Activated CD4-positive, alpha-beta memory T cell treated with anti-CD3 and anti-CD28 coated beads for 36 hours (primary cell): ENCODE measurements at regions not wholly inside any gene's neighbourhood (a gene's known extent, or its start where the extent isn't known, plus 50 kb on each side); places are given as distances from the start of the nearest gene placed in this dataset.

Source experiments
- CTCF ChIA-PET: fragments of 350-600 bp; sonication (Branson Sonifier 250); formaldehyde crosslinking; loops from one replicate; lab custom pipeline; 2021; ENCODE audit warnings: antibody characterized with exemption, inconsistent platforms; lab: Charles Lee
- POLR2A ChIA-PET: fragments of 350-600 bp; sonication (Branson Sonifier 250); formaldehyde crosslinking; loops from one replicate; lab custom pipeline; 2021; ENCODE audit warnings: antibody characterized with exemption; lab: Charles Lee
- DNase-seq: peaks from one replicate; pipeline ENCODE4 v3.0.0-alpha.2; 2020
- H3K27ac Mint-ChIP-seq: one replicate; pipeline ENCODE4 v1.8.0; 2021; ENCODE audit warnings: mixed read lengths
- H3K27me3 Mint-ChIP-seq: one replicate; pipeline ENCODE4 v1.8.0; 2021; ENCODE audit warnings: mixed read lengths
- H3K36me3 Mint-ChIP-seq: one replicate; pipeline ENCODE4 v1.8.0; 2021; ENCODE audit warnings: mixed read lengths
- H3K4me1 Mint-ChIP-seq: one replicate; pipeline ENCODE4 v1.8.0; 2021; ENCODE audit warnings: low read depth, mixed read lengths
- H3K4me3 Mint-ChIP-seq: one replicate; pipeline ENCODE4 v1.8.0; 2021; ENCODE audit warnings: mild to moderate bottlenecking, mixed read lengths
- H3K9me3 Mint-ChIP-seq: one replicate; pipeline ENCODE4 v1.8.0; 2021; ENCODE audit warnings: mixed read lengths
- intact Hi-C: fragments of 100-400 bp; cut with micrococcal nuclease; formaldehyde crosslinking; loops from one replicate; pipeline ENCODE4 v1.15.1; 2023

GRCh38 chr3:135779590-135780235 lies 185.8 kb upstream of the PPP2R3A start:
- no peak for DNase-seq
- H3K4me3 Mint-ChIP-seq, result no peak overlapping the region
- ChIA-PET POLR2A (no interaction called here), CTCF (no interaction called here)
- no peaks in the 10 kb centered on the region for H3K4me1 Mint-ChIP-seq
- no peak overlapping the region for H3K27ac Mint-ChIP-seq
- no peaks in the 10 kb centered on the region for H3K9me3 Mint-ChIP-seq
- intact Hi-C loops, result no loop called here
- no peaks in the 10 kb centered on the region for H3K27me3 Mint-ChIP-seq
- no peaks in the 10 kb centered on the region for H3K36me3 Mint-ChIP-seq

- intact Hi-C loops, result no loop called here
- POLR2A ChIA-PET, result no interaction called here
- no peaks in the 10 kb centered on the region for H3K9me3 Mint-ChIP-seq
- H3K27ac Mint-ChIP-seq, result no peak overlapping the region
- no peak overlapping the region for H3K4me3 Mint-ChIP-seq
- no peaks in the 10 kb centered on the region for H3K4me1 Mint-ChIP-seq
- no peak for DNase-seq
- no peaks in the 10 kb centered on the region for H3K27me3 Mint-ChIP-seq
- H3K36me3 Mint-ChIP-seq, result no peaks in the 10 kb centered on the region
- CTCF ChIA-PET, result no interaction called here
These were observed 184.3 kb upstream of the PPP2R3A start for GRCh38 chr3:135781026-135781815.

DNA sequence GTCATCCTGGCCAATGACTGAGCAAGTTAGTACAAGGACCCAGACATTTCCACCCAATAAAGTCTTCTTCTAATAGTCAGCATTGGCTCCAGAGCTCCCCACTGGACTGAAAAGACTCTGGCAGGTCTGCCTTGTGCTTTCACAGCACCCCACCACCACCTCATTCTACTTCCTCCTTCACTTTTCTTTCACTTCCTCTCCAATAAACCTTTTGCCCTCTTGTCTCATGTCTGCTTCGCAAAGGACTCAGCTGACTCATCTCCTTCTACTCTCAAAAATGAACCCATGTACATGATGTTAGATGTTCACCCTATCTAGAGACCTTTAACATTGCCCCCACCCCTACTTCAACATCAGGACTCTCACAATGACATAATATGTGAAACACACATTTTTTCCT lies 181.0 kb upstream of the PPP2R3A start:
- CTCF ChIA-PET, result no interaction called here
- POLR2A ChIA-PET, result no interaction called here

DNA sequence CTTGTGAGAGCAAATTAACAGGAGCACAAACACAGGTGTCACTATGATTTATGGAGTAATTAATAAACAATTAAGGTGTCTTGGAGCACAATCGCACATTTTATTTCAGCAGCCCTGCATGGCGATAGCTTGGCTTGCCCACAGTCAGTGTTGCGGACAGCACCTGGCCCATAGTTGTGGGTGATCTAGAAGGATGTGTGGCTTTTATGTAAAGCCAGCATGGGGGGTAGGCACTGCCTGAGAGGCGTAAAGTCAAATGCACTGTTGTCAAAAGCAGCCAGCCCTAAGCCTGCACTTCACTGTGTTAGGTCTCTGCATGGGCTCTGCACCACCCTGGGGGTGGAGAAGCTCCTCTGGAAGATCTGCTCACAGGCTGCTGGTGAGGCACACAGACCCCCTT lies 177.4 kb upstream of the PPP2R3A start:
- DNase-seq, result no peak
- Mint-ChIP-seq H3K4me1 (no peaks in the 10 kb centered on the region), H3K27ac (no peak overlapping the region), H3K4me3 (no peak overlapping the region), H3K9me3 (no peaks in the 10 kb centered on the region), H3K27me3 (no peaks in the 10 kb centered on the region), H3K36me3 (no peaks in the 10 kb centered on the region)
- intact Hi-C loops, result no loop called here
- ChIA-PET CTCF (no interaction called here), POLR2A (no interaction called here)

More for the DNA sequence above, 181.0 kb upstream of the PPP2R3A start:
- intact Hi-C loops, result no loop called here
- H3K36me3 Mint-ChIP-seq, result no peaks in the 10 kb centered on the region
- no peak for DNase-seq
- no peaks in the 10 kb centered on the region for H3K4me1 Mint-ChIP-seq
- H3K27ac Mint-ChIP-seq, result no peak overlapping the region
- H3K27me3 Mint-ChIP-seq, result no peaks in the 10 kb centered on the region
- H3K9me3 Mint-ChIP-seq, result no peaks in the 10 kb centered on the region
- H3K4me3 Mint-ChIP-seq, result no peak overlapping the region

- Mint-ChIP-seq H3K27me3 (no peaks in the 10 kb centered on the region), H3K36me3 (no peaks in the 10 kb centered on the region), H3K4me3 (no peak overlapping the region), H3K9me3 (no peaks in the 10 kb centered on the region), H3K4me1 (no peaks in the 10 kb centered on the region), H3K27ac (no peak overlapping the region)
- POLR2A ChIA-PET, result no interaction called here
- intact Hi-C loops, result no loop called here
- CTCF ChIA-PET, result interaction anchor here (0.6 kb wide), 1 partner anchor 451 kb away, joined by 3 read pairs; no protein-coding TSS in a partner anchor
- no peak for DNase-seq
These were observed 176.6 kb upstream of the PPP2R3A start for GRCh38 chr3:135788978-135789377.

- POLR2A ChIA-PET, result no interaction called here
- CTCF ChIA-PET, result no interaction called here
- intact Hi-C loops, result no loop called here
- Mint-ChIP-seq H3K27ac (no peak overlapping the region), H3K9me3 (no peaks in the 10 kb centered on the region), H3K36me3 (no peaks in the 10 kb centered on the region), H3K4me1 (no peaks in the 10 kb centered on the region), H3K27me3 (no peaks in the 10 kb centered on the region), H3K4me3 (no peak overlapping the region)
- DNase-seq, result no peak
These were observed 173.4 kb upstream of the PPP2R3A start for GRCh38 chr3:135792174-135792573.

- H3K27me3 Mint-ChIP-seq, result no peaks in the 10 kb centered on the region
- ChIA-PET POLR2A (no interaction called here), CTCF (no interaction called here)
- intact Hi-C loops, result no loop called here
- DNase-seq, result no peak
- no peaks in the 10 kb centered on the region for H3K36me3 Mint-ChIP-seq
- no peak overlapping the region for H3K27ac Mint-ChIP-seq
- no peaks in the 10 kb centered on the region for H3K9me3 Mint-ChIP-seq
- no peak overlapping the region for H3K4me3 Mint-ChIP-seq
- no peaks in the 10 kb centered on the region for H3K4me1 Mint-ChIP-seq
These were observed 172.6 kb upstream of the PPP2R3A start for GRCh38 chr3:135792858-135793475.

GRCh38 chr3:135800071-135800549 lies 165.4 kb upstream of the PPP2R3A start:
- H3K27ac Mint-ChIP-seq, result no peak overlapping the region
- CTCF ChIA-PET, result no interaction called here
- no peak overlapping the region for H3K4me3 Mint-ChIP-seq
- H3K4me1 Mint-ChIP-seq, result no peaks in the 10 kb centered on the region
- H3K9me3 Mint-ChIP-seq, result no peaks in the 10 kb centered on the region
- no peaks in the 10 kb centered on the region for H3K36me3 Mint-ChIP-seq
- POLR2A ChIA-PET, result no interaction called here
- DNase-seq, result no peak
- no peaks in the 10 kb centered on the region for H3K27me3 Mint-ChIP-seq
- intact Hi-C loops, result no loop called here

DNA sequence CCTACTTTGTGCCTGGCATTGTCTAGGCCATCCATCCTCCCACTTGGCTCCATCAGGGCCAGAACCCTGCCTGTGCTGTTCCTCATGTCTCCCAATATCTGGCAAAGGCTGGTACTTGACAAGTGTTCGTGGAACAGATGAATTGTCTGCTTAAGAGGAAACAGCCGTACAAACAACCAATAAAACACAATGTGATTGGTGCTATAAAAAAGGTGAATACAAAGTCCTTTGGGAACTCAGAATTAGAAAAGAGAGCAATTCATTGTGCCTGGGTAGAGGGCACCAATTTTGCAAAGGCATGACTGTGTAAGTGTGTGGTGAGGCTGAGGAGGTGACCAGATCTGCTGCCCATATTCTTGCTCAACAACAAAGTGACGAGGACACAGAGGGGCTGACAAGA lies 164.5 kb upstream of the PPP2R3A start:
- Mint-ChIP-seq H3K27me3 (no peaks in the 10 kb centered on the region), H3K36me3 (no peaks in the 10 kb centered on the region), H3K9me3 (no peaks in the 10 kb centered on the region), H3K4me3 (no peak overlapping the region), H3K27ac (no peak overlapping the region), H3K4me1 (no peaks in the 10 kb centered on the region)
- DNase-seq, result no peak
- ChIA-PET CTCF (no interaction called here), POLR2A (no interaction called here)
- intact Hi-C loops, result no loop called here

- intact Hi-C loops, result no loop called here
- no peak for DNase-seq
- Mint-ChIP-seq H3K27ac (no peak overlapping the region), H3K4me1 (no peaks in the 10 kb centered on the region), H3K36me3 (no peaks in the 10 kb centered on the region), H3K9me3 (no peaks in the 10 kb centered on the region), H3K4me3 (no peak overlapping the region), H3K27me3 (no peaks in the 10 kb centered on the region)
- POLR2A ChIA-PET, result no interaction called here
- CTCF ChIA-PET, result no interaction called here
These were observed 163.4 kb upstream of the PPP2R3A start for GRCh38 chr3:135802171-135802570.

DNA sequence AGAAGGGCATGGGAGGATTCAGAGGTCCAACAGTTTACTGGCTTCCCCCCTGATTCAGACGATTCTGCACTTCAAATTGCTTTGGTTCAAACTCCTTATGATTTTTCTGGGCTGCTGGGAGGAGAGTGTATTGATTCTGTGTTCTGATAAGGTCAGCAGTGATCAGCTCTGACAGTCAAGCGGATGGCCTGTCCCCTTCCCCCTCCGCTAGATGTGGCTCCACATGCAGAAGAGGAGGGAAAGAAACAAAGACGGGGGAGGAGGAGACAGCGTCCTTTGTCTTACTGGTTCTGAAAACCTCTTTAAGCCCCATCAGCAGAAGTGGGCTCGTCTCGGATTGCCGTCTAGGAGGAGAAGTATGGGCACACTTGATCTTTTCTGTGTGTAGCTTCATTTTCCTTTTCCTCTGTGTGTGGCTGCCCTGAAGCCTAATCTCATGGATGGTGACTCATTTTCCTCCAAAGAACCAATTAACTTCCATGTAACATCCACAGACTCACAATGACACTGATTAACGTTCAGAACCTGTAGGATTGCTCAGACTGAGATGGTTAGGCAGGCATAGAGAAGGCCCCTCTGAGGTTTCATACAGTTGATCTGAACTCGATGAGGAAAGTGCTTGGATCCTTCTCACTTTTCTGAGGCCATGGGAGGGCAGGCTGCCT lies 162.4 kb upstream of the PPP2R3A start:
- H3K27ac Mint-ChIP-seq, result no peak overlapping the region
- ChIA-PET CTCF (no interaction called here), POLR2A (no interaction called here)
- H3K27me3 Mint-ChIP-seq, result no peaks in the 10 kb centered on the region
- no peak overlapping the region for H3K4me3 Mint-ChIP-seq
- H3K9me3 Mint-ChIP-seq, result no peaks in the 10 kb centered on the region
- no peaks in the 10 kb centered on the region for H3K36me3 Mint-ChIP-seq
- no peaks in the 10 kb centered on the region for H3K4me1 Mint-ChIP-seq
- no peak for DNase-seq
- intact Hi-C loops, result no loop called here

DNA sequence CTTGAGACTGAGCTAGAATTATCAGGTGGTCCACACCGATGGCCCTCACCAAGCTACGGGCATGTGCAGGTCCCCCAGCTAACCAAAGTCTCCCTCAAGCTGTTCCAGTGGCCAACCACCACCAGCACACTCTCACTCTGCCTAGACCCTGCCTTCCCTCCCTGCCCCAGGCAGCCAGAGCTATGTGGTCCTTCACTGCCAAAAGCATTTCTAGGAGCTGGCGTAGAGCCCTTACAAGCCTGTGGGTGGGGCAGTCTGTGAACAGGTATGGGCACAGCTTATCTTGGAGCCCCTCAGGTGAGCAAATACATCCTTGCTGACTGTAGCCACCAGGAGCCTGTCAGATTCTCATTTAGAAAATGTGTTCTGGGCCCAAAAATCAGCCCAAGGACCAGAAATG lies 159.8 kb upstream of the PPP2R3A start:
- no peak for DNase-seq
- POLR2A ChIA-PET, result no interaction called here
- no peaks in the 10 kb centered on the region for H3K4me1 Mint-ChIP-seq
- H3K9me3 Mint-ChIP-seq, result no peaks in the 10 kb centered on the region
- no peaks in the 10 kb centered on the region for H3K36me3 Mint-ChIP-seq
- no peak overlapping the region for H3K27ac Mint-ChIP-seq
- H3K27me3 Mint-ChIP-seq, result no peaks in the 10 kb centered on the region
- CTCF ChIA-PET, result no interaction called here
- no peak overlapping the region for H3K4me3 Mint-ChIP-seq
- intact Hi-C loops, result no loop called here
